Right kidney (tissue), 1 donor: ENCODE measurements at regions not wholly inside any gene's neighbourhood (a gene's known extent, or its start where the extent isn't known, plus 50 kb on each side); places are given as distances from the start of the nearest gene placed in this dataset.

ENCODE experiments used
- DNase-seq: peaks from one replicate; pipeline ENCODE4 v3.0.0-alpha.2; 2016

DNA sequence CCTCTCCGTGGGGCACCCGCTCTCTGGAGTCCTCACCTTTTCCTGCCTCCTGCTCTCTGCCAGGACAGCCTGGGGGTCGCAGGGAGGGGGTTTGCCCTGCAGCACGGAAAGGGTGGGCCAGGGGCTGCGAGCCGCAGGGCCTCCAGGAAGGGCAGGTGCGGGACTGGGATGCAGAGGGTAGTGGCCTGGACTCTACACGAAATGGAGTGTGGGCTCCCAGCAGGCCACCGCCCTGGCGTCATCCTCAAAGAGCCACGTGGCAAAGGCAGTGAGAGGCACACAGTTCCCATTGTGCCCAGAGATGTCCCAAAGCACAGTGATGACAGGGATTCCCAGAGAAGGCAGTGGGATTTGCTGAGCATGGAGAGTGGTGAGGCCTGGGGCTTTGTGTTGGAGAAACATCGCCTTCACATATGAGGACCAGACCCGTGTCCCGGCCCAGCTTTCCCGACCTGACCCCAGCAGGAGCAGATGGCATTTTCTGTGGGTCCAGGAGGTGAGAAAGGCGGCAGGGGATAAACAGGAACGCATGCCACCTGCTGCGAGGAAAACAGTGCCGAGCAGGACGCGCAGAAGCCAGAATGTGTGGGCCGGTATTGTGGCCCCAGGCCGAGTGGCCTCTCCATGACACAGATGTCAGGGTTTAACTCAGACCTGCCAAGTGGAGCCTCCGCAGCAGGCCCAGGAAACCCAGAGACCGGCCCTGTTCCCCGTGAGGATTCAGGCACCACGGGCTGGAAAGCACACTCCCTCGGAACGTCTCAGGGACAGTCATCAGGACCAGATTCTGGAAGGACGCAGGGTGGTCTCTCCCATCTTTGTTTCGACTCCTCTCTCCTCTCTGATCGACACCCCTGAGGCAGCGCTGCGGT lies 855.5 kb upstream of the SALL3 start:
- DNase-seq = no peak

DNA sequence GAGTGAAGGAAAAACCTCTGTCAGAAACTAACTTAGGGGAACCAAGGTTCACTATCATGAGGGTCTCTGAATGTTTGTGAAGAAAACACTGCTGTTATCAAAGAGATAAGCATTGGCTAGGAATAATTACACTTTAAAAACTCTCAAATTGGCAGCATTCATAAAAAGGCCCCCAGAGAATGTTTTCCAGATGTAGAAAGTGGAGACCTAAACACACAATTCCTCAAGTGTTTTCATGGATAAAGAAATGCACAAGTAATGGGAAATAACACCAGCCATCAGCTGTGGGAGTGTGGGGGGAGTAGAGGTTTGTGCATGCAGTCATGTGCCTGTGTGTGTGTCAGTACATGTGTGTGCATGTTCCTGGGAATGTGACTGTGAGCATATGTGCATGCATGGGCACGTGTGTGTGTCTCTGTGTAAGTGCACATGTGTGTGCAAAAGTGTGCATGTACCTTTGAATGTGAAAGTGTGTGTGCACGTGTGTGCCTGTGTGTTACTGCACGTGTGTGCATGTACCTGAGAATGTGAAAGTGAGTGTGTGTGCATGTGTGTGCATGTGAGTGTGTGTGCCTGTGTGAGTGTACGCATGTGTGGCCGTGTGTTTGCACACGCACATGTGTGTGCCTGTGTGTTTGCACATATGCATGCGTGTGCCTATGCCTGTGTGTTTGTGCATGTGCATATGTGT lies 854.3 kb upstream of the SALL3 start:
- no peak for DNase-seq

DNA sequence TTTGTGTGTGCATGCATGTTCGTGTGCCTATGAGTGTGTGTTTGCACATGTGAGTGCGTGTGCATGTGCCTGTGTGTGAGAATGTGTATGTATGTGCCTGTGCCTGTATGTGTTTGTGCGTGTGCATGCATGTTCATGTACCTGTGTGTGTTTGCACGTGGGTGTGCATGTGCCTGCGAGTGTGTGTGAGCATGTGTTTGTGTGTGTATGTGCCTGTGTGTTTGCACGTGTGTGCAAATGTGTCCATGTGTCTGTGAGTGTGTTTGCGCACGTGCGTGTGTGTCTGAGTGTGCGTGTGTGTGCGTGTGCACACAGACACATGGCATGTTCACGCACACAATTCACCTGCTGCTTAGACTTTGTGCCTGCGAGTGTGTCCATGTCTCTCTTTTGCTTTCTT lies 853.5 kb upstream of the SALL3 start:
- no peak for DNase-seq

DNA sequence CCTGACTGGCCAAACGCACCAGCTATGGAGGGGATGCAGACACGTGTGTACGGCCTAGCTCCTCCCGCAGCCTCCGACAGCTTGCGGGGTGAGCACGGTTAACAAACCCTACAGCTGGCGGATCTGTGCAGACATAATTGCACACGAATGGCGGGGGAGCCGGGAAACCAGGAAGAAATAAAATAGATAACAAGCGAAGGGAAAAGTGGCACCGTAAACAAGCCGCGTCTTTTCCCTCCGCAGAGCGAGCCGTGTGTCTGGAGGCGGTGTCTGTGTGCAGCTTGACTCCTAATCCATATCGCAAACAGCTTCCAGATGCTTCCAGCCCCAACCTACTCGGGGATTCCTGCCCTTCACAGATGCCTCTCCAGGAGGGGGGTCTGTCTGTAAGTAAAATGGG lies 853.1 kb upstream of the SALL3 start:
- no peak for DNase-seq

DNA sequence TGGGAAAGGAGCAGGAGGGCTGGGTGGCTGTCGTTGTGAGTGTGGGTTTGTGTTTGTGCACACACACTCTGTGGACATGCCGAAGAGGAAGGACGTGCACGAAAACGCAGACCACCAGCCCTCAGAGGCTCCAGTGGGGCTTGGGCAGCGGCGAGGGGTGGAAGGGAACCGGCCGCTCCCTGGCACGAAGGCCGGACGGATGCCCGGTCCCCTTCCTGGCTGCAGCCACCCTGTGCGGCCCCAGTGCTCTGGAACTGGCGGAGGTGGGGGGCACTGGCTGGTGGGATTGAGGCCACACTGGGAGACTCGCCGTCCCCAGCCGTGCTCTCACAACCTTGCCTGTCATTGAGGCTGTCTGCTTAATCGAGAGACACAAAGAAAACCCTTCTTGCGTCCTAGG lies 852.6 kb upstream of the SALL3 start:
- DNase-seq = no peak

DNA sequence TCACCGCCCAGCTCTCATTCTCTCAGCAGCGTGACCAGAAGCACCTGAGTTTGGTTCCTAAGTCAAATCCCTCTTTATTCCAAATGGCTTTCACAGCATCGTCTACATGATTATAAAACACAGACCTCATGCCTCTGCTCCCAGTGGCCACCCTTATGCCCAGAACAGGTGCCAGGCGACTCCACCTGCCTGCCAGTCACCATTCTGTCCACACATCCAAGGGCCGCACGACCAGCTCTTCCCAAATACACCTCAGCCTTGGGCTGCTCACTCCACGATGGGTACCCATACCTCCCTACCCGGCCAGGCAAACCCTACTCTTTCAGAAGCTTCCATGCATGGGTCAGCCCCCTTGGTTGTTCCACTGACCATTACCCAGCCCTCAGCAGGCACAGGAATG lies 851.6 kb upstream of the SALL3 start:
- no peak for DNase-seq

DNA sequence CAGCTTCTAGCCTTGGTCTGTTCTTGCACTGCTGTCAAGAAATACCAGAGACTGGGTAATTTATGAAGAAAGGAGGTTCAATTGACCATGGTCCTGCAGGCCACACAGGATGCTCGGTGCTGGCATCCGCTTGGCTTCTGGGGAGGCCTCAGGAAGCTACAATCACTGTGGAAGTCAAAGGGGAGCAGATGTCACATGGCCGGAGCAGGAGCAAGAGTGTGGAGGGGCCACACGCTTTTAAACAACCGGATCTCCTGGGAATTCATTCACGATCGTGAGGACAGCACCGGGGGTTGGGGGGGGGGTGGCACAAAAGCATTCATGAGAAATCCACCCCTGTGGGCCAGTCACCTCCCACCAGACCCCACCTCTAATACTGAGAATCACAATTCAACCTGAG lies 850.4 kb upstream of the SALL3 start:
- no peak for DNase-seq

DNA sequence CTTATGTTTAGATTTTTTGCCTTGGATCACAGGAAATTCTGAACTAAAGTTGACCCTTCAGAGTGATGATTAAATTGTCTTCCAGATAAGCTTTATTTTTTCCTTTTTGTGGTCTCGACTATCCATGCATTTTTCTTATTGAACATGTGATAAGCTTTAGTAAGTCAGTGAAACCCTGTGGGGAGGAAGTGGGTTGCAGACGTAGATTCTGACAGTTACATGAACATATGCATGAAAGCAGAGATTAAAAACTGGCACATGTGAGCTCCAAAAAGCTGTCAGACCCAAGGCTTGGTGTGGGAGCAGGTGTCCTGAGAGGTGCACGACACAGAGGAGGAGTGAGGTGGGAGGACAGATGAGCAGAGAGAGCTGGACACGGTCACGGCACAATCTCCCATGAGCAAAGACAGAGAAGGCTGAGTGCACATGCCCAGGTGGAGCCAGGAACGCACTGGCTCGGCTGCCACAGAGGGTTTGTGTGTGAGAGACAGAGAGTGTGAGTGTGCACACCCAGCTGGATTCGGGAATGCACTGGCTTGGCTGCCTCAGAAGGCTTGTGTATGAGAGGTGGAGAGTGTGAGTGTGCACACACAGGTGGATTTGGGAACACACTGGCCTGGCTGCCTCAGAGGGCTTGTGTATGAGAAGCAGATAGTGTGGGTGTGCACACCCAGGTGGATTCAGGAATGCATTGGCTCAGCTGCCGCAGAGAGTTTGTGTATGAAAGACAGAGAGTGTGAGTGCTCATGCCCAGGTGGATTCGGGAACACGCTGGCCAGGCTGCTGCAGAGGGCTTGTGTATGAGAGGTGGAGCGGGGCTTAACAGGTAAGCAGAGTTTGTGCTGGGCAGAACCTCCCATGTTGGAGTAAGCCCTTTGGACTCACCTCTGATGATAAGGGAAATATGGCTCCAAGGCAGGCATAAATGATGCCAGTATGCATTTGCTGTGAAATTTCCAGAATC lies 849.1 kb upstream of the SALL3 start:
- DNase-seq = no peak

DNA sequence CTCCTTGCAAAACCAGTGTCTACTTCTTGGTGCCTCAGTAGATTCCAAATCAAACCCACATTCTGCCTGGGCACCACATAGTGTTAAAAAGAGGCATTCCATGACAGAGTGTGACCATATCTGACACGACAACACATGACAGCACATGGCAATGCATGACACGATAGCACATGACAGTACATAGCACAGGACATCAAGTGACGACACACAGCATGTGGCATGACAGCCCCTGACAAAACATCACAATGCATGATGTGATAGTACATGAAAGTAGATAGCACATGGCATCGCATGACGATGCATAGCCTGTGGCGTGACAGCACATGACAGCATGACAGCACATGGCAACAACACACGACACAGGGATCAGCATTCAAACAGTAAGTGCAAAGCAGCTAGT lies 845.9 kb upstream of the SALL3 start:
- DNase-seq = no peak

DNA sequence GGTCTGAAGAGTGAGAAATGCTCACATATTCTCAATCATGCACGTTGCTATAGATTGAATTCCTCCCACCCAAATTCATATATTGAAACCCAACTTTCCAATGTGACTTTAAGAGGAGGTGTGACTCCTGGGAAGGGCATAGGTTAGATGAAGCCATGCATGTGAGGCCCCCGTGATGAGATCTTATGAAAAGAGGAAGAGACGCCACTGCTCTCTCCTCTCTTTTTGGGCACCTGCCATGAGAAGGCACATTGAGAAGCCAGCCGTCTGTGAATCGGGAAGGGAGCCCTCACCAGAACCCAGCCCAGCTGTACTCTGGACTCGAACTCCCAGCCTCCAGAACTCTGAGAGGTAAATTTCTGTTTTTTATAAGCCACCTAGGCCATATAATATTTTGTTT lies 842.6 kb upstream of the SALL3 start:
- DNase-seq = no peak

DNA sequence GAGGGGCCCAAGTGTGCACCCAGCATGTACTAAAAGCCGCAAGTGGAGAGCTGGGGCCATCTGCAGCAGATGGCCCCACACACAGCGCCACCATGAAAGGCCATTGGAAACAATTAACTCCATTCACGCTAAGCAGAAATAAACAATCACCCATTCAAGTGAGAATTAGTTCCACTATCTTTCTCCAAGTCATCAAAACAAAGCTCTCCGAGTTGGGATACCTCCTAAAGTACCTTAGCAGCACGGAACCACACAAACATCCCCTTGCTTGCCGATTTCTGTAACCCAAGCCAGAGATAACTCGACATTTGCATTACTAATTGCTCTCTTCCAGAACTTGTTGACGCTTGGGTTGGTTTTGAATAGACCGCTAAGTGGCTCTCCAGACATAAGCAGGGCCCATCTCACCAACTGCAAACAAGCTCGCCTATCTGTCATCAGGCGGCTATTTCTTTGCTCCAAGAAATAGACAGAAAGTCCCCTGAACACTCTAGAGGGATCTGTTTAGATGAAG lies 840.6 kb upstream of the SALL3 start:
- no peak for DNase-seq

DNA sequence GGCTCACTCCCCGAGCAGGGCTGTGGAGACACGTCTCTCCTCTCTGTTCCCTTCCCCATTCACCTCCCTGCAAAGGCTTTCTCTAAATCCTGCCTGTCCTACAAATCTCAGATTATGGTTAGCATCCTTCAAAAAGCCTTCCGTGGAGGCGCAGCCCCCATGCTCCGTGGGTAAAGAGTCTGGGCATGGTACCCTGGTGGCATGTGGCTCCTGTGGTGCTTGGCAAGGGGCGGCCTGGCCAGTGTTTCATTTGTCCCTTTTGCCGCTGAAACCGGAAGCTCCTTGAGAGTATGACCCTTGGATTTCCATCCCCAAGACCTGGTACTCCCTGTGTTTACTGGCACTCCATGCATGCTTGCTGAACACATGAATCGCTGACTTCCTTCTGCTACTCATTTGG lies 839.3 kb upstream of the SALL3 start:
- no peak for DNase-seq

DNA sequence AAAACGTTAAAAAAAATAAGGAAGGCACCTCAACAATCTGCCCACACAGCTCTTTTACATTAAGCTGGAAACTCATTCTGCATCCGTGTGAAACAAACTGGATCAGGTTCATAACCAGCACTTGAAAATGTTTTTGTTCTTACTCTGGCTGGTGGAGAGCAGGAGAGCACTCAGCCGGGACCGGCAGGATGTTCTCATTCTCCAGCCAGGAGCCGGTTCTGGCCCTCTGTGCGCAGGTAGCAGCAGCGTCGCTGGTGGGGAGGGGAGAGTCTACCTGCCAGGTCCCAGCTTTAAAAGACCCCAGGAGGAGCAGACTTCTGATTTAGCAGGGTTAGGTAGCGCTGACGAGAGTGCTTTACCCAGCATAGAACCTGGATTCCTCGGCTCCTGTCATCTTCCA lies 834.9 kb upstream of the SALL3 start:
- DNase-seq = no peak

DNA sequence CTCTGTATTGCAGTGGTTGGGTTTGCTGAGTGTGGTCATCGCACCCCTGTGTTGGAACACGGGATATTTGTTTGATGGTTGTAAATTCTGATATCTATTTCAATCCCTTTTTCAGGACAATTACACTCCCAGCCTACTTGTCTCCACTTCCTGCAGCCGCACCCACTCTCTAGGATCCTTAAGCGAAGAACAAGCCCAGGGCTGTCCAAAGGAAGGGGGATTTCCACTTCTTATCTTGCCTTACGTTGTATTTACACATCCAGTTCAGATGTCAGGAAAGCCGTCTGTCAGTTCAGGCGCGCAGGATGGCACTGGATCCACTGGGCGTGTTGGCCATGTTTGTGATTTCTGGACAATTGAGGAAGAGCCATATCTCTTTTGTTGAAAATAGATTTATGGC lies 834.5 kb upstream of the SALL3 start:
- no peak for DNase-seq

DNA sequence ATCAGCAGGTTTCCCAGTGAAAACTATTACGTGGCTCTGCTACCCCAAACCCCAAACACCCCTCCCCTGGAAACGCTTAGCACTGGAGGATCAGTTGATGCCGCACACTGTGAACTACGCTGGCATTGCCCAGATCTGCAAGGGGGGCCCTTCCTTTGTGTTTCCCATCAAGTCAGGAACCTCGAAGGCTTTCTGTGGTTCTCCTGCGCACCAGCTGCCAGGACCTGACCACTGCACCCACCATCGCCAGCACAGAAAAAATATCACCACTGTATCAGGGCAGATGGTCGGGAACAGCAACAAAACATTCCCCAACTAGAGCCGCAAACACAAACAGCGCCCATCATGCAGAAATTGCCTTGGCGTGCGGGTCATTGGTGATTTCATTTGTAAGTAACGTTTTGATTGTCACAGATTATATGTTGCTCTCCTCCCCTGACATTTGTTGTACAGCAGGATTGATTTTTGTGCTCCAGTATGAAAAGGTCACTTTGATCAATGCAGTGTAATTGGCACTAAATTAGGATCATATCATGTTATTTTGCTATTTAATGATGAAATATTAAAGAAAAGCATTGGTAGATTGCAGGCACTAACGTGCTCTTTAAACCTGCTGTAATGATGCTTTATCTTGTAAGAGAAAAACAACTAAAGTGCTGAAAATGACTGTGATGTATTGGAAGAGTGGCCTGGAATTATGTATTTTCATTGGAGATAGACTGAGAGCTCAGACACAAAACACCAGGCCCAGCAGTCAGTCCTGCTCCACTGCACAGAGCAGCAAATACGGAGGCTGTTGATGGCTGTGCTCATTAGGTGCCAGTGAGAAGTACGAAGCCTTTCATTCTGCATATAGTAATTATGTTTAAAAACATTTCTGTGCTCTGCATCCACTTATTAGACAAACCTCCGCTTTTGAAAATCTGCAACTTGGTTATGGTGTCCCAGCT lies 833.2 kb upstream of the SALL3 start:
- DNase-seq = no peak

DNA sequence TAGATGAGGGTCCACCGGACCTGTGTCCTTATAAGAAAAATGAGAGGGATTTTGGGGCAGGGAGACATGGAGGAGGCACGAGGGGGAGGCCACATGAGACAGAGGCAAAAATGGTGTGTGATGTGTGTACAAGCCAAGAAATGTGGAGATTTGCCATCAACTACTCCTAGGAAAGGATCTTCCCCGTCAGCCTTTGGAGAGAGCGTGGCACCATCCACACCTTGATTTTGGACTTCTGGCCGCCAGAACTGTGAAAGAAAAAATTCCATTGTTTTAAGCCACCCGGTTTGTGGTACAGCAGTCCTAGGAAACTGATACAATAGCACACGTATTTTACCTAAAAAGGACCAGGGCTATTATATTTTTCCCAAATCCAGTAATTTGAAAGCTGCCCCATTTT lies 829.0 kb upstream of the SALL3 start:
- no peak for DNase-seq

DNA sequence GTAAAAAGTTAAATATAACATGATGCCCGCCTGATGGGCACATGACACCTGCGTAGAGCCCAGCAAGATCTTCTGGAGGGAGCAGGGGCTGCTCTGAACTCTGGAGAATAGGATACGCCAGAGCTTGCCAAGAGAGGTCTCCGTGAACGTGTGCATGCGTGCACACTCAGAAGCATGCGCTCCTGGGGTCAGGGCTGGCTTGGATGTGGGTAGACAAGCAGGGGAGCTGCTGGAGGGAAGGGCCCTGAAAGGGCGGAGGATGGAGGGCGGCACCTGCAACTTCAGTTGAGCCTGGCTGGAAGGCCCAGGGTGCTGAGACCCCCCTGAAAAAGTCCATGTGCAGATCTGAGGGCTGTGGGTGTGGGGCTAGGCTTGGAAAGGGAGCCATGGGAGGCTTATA lies 828.4 kb upstream of the SALL3 start:
- no peak for DNase-seq

DNA sequence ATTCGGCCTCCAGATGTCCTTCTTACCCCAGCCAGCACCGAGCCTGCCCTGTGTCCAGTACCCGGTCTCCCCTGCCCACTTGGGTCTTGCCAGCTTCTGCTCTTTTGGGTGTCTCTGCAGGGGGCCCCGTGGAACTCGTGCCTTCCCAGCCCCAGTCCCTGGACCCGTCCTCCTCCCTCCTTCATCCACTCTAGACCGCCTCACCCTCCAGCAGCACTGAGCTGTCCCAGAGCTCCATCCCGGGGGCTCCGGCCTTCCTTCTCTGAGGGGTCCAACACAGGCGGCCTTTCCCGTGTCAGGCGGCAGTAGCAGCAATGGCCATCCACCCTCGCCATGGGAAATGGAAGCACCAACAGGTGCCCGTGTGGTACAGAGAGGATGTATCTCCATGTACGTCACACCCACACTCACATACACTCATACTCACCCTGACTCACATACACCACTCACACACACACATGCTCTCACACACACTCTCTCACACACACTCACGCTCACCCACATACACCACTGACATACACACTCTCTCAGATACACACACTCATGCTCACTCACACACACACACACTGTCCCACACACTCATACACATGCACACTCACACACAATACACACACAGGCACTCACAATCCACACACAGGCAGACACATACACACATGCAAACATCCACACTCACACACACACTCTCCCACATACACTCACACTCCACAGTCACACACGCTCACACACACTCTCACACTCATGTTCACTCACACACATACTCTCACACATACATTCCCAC lies 827.5 kb upstream of the SALL3 start:
- no peak for DNase-seq

DNA sequence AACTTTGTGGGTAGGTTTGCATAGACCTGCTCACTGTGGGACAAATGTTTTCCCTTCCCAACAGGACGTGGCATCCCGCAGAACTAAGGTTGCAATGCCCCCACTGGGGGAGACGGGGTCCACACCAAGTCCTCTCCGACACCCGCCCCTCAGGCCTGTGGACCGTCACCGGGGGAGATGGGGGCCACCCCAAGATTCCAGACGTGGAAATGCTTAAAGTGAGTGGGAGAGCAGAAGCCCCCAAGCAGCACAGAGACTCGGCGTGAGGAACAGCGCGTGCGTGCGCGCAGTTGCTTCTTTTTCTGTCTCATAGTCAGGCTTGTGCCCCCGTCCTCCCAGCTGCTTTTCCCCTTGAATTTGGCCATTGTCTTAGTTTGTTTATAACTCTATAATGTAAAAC lies 826.3 kb upstream of the SALL3 start:
- DNase-seq = no peak

DNA sequence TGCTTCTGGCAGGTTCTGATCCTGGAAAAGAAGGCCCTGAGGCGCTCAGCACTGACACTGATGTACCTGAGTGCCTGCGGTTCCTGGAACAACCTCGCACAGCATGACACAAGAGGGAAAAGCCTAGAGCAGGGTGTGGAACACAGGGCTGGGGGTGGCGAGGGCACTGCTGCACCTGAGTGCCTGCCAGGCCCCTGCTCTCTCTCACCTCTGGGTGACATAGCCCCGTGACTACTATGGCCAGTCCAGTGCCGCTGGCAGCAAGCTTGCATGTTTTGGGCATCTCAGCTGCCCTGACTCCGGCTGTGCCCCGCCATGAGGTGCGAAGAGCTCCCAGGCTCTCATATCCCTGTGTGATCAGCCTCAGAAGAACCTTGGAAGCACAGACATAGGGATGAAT lies 825.2 kb upstream of the SALL3 start:
- DNase-seq = no peak

DNA sequence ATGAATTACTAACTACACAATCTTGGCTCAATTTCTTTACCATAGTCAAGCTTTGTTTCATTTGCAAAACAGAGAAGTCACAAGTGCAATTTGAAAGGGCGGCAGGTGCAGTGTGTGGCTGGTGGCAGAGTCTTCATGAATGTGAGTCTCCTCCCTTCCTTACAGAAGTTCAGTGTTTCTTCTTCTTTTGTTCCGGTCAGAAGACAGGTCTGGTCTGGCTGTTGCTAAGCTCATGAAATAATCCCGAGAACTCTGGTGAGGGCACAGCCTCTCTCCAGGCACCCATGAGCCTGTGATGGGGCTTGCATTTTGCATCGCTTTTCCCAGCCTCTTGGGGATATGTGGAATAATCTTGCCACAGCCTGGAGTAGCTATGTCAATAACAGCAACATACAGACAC lies 824.8 kb upstream of the SALL3 start:
- DNase-seq = no peak
